Mesenchymal stem cell (in vitro differentiated cells and primary cell): ENCODE measurements at regions not wholly inside any gene's neighbourhood (a gene's known extent, or its start where the extent isn't known, plus 50 kb on each side); places are given as distances from the start of the nearest gene placed in this dataset.

ENCODE experiments used
- DNase-seq: peaks from one replicate; pipeline ENCODE4 v3.0.0-alpha.2; 2013
- H2AFZ ChIP-seq: one replicate; pipeline ENCODE4 v1.6.1; 2013; ENCODE audit warnings: low read depth, mild to moderate bottlenecking, control low read depth, inconsistent platforms, low read length, moderate library complexity
- H2AK5ac ChIP-seq: 2 replicates; pipeline ENCODE4 v1.6.1; 2013; ENCODE audit warnings: low read length, moderate library complexity, mild to moderate bottlenecking, inconsistent platforms; ENCODE audit not compliant: severe bottlenecking
- H2BK120ac ChIP-seq: one replicate; pipeline ENCODE4 v1.6.1; 2013; ENCODE audit warnings: low read depth, mild to moderate bottlenecking, inconsistent platforms, low read length, moderate library complexity
- H2BK12ac ChIP-seq, 2 experiments: one replicate each; pipeline ENCODE4 v1.6.1; 2013; ENCODE audit warnings: inconsistent platforms in 2 of 2, low read length in 2 of 2, mild to moderate bottlenecking in 2 of 2, moderate library complexity in 2 of 2, control low read depth in 1 of 2
- H2BK15ac ChIP-seq: one replicate; pipeline ENCODE4 v1.6.1; 2013; ENCODE audit warnings: mild to moderate bottlenecking, low read depth, inconsistent platforms; ENCODE audit not compliant: poor library complexity, severe bottlenecking
- H2BK5ac ChIP-seq: 2 replicates; pipeline ENCODE4 v1.6.1; 2013; ENCODE audit warnings: low read depth, mild to moderate bottlenecking, low read length, control low read depth, inconsistent platforms; ENCODE audit not compliant: poor library complexity, severe bottlenecking
- H3K14ac ChIP-seq, 2 experiments: one replicate each; pipeline ENCODE4 v1.6.1; 2013; ENCODE audit warnings: inconsistent platforms in 2 of 2, low read length in 2 of 2, control low read depth in 1 of 2, mild to moderate bottlenecking in 1 of 2, moderate library complexity in 1 of 2
- H3K18ac ChIP-seq, 2 experiments: one replicate each; pipeline ENCODE4 v1.6.1; 2013; ENCODE audit warnings: inconsistent platforms in 2 of 2, low read length in 2 of 2, control low read depth in 1 of 2, low read depth in 1 of 2, mild to moderate bottlenecking in 1 of 2
- H3K23ac ChIP-seq, 2 experiments: one replicate each; pipeline ENCODE4 v1.6.1; 2013; ENCODE audit warnings: inconsistent platforms in 2 of 2, low read length in 2 of 2, mild to moderate bottlenecking in 2 of 2, moderate library complexity in 2 of 2, control low read depth in 1 of 2
- H3K27ac ChIP-seq: 2 replicates; pipeline ENCODE4 v1.5.1; 2013; ENCODE audit warnings: mild to moderate bottlenecking, moderate library complexity, low read length, control low read depth, inconsistent platforms; ENCODE audit not compliant: poor library complexity, severe bottlenecking
- H3K27me3 ChIP-seq, 2 experiments: 2 replicates each; pipeline versions ENCODE4 v1.6.1 to v1.7.0; 2013; ENCODE audit warnings: low read length in 2 of 2, mild to moderate bottlenecking in 2 of 2, moderate library complexity in 2 of 2, control low read depth in 1 of 2, inconsistent platforms in 1 of 2; ENCODE audit not compliant: control insufficient read depth in 1 of 2, insufficient read depth in 1 of 2
- H3K36me3 ChIP-seq, 2 experiments: 2 replicates each; pipeline versions ENCODE4 v1.6.1 to v1.7.0; 2013; ENCODE audit warnings: low read length in 2 of 2, control low read depth in 1 of 2, inconsistent platforms in 1 of 2, low read depth in 1 of 2, mild to moderate bottlenecking in 1 of 2; ENCODE audit not compliant: insufficient read depth in 2 of 2, control insufficient read depth in 1 of 2
- H3K4ac ChIP-seq, 2 experiments: one replicate each; pipeline ENCODE4 v1.6.1; 2013; ENCODE audit warnings: inconsistent platforms in 2 of 2, low read length in 2 of 2, mild to moderate bottlenecking in 2 of 2, moderate library complexity in 2 of 2, control low read depth in 1 of 2, low read depth in 1 of 2
- H3K4me1 ChIP-seq: 2 replicates; pipeline ENCODE4 v1.6.1; 2013; ENCODE audit warnings: low read depth, low read length, control low read depth; ENCODE audit not compliant: control insufficient read depth, insufficient read depth
- H3K4me2 ChIP-seq: 2 replicates; pipeline ENCODE4 v1.6.1; 2013; ENCODE audit warnings: low read length, mild to moderate bottlenecking, inconsistent platforms; ENCODE audit not compliant: poor library complexity, severe bottlenecking
- H3K4me3 ChIP-seq, 2 experiments: 2 replicates each; pipeline versions ENCODE4 v1.5.1 to v1.7.0; 2013; ENCODE audit warnings: low read length in 2 of 2, mild to moderate bottlenecking in 2 of 2, control low read depth in 1 of 2, low read depth in 1 of 2; ENCODE audit not compliant: insufficient read depth in 1 of 2
- H3K79me1 ChIP-seq: replicated peaks from 2 replicates; pipeline ENCODE4 v1.6.1; 2013; ENCODE audit warnings: mild to moderate bottlenecking, control low read depth, low read length, inconsistent platforms; ENCODE audit not compliant: poor library complexity, severe bottlenecking
- H3K9ac ChIP-seq: 2 replicates; pipeline ENCODE4 v1.7.0; 2013; ENCODE audit warnings: mild to moderate bottlenecking, low read length, moderate library complexity
- H3K9me3 ChIP-seq: 2 replicates; pipeline ENCODE4 v1.7.0; 2013; ENCODE audit warnings: mild to moderate bottlenecking, low read length; ENCODE audit not compliant: control insufficient read depth
- H4K8ac ChIP-seq: one replicate; pipeline ENCODE4 v1.6.1; 2013; ENCODE audit warnings: inconsistent platforms, mild to moderate bottlenecking, low read length, moderate library complexity
- H4K91ac ChIP-seq: one replicate; pipeline ENCODE4 v1.6.1; 2013; ENCODE audit warnings: mild to moderate bottlenecking, low read length, inconsistent platforms
- WGBS: methylation state at CpG from one replicate; pipeline ENCODE4 v1.1.7; 2013; ENCODE audit warnings: mixed read lengths; 5-methylcytosine and 5-hydroxymethylcytosine counted together

- DNase-seq, result no peak
- H3K27ac ChIP-seq, result no peak overlapping the region
- no peak overlapping the region for H3K4me2 ChIP-seq
- no peak overlapping the region for H3K18ac ChIP-seq
- no peak overlapping the region for H2BK120ac ChIP-seq
- H3K36me3 ChIP-seq, result no peaks in the 10 kb centered on the region
- H2BK12ac ChIP-seq, result no peak overlapping the region
- H3K23ac ChIP-seq, result no peak overlapping the region
- H3K9ac ChIP-seq, result no peak overlapping the region
- no peaks in the 10 kb centered on the region for H3K4me1 ChIP-seq
- H3K27me3 ChIP-seq, result no peaks in the 10 kb centered on the region
- H2BK15ac ChIP-seq, result no peak overlapping the region
- no peaks in the 10 kb centered on the region for H3K79me1 ChIP-seq
- H3K14ac ChIP-seq, result no peak overlapping the region
- H4K8ac ChIP-seq, result no peak overlapping the region
- 93% methylated on average over 3 of the region's 4 CpGs for WGBS
- H4K91ac ChIP-seq, result no peak overlapping the region
- no peak overlapping the region for H2BK5ac ChIP-seq
- no peak overlapping the region for H2AK5ac ChIP-seq
- H3K9me3 ChIP-seq, result no peaks in the 10 kb centered on the region
- H2AFZ ChIP-seq, result no peak overlapping the region
- no peak overlapping the region for H3K4me3 ChIP-seq
- no peak overlapping the region for H3K4ac ChIP-seq
Measured at GRCh38 chr2:196439760-196440159, 199.8 kb upstream of the CCDC150 start.

DNA sequence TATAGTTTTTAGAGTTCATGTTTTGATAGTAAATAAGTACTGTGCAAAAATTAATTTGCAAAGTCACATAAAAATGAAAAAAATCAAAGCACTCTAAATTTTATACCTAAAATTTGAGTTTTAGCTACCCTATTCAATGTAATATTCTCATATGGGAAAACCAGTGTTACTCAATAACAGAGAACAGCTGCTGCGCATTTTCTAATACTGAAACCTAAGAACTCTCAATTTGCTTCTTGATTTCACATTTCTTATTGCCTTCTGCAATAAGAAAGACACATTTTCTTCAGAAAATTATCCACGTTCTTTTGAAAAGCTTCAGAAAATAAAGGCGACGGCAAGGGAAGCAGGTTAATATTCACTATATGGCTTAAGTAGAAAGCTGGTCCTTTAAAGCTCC, 199.1 kb upstream of the CCDC150 start:
- no peaks in the 10 kb centered on the region for H3K79me1 ChIP-seq
- 97% methylated on average over 4 of the region's 4 CpGs for WGBS
- no peak overlapping the region for H3K9ac ChIP-seq
- H4K91ac ChIP-seq, result no peak overlapping the region
- no peaks in the 10 kb centered on the region for H3K36me3 ChIP-seq
- no peak overlapping the region for H2AFZ ChIP-seq
- no peak overlapping the region for H3K4ac ChIP-seq
- no peak overlapping the region for H3K4me3 ChIP-seq
- H3K18ac ChIP-seq, result no peak overlapping the region
- no peak overlapping the region for H3K4me2 ChIP-seq
- H2BK5ac ChIP-seq, result no peak overlapping the region
- DNase-seq, result no peak
- no peak overlapping the region for H3K23ac ChIP-seq
- H2AK5ac ChIP-seq, result no peak overlapping the region
- H3K27ac ChIP-seq, result no peak overlapping the region
- no peaks in the 10 kb centered on the region for H3K4me1 ChIP-seq
- H3K9me3 ChIP-seq, result no peaks in the 10 kb centered on the region
- H3K27me3 ChIP-seq, result no peaks in the 10 kb centered on the region
- no peak overlapping the region for H2BK15ac ChIP-seq
- H2BK120ac ChIP-seq, result no peak overlapping the region
- H4K8ac ChIP-seq, result no peak overlapping the region
- H2BK12ac ChIP-seq, result no peak overlapping the region
- H3K14ac ChIP-seq, result no peak overlapping the region

DNA sequence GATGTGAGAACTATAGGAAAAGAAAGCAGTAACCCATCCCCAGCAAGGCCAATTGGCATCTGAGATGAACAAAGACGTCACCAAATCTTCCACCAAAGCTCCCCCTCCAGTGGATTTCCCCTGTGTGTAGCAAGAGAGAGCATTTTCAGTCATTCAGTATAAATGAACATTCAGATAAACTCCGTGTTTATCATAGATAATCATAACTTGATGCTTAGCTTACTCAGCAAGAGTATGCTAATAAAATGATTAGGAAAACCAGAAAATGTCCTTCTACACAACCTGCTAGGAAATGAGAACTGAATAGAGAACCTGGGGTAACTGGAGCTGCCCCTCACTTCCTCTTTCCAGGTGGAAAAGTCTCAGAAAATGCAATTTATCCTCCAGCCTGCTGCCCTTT, 198.0 kb upstream of the CCDC150 start:
- H3K27ac ChIP-seq, result no peak overlapping the region
- no peaks in the 10 kb centered on the region for H3K9me3 ChIP-seq
- H3K36me3 ChIP-seq, result no peaks in the 10 kb centered on the region
- no peak overlapping the region for H3K14ac ChIP-seq
- H2BK12ac ChIP-seq, result no peak overlapping the region
- no peak overlapping the region for H2BK15ac ChIP-seq
- H2AFZ ChIP-seq, result no peak overlapping the region
- H3K4me3 ChIP-seq, result no peak overlapping the region
- no peak for DNase-seq
- H2BK120ac ChIP-seq, result no peak overlapping the region
- H4K8ac ChIP-seq, result no peak overlapping the region
- no peak overlapping the region for H3K18ac ChIP-seq
- H3K79me1 ChIP-seq, result no peaks in the 10 kb centered on the region
- no peak overlapping the region for H3K23ac ChIP-seq
- no peak overlapping the region for H2BK5ac ChIP-seq
- H3K9ac ChIP-seq, result no peak overlapping the region
- no CpG with 5 or more reads among the region's 2 CpGs for WGBS
- H2AK5ac ChIP-seq, result no peak overlapping the region
- H3K27me3 ChIP-seq, result no peaks in the 10 kb centered on the region
- no peaks in the 10 kb centered on the region for H3K4me1 ChIP-seq
- no peak overlapping the region for H4K91ac ChIP-seq
- no peak overlapping the region for H3K4ac ChIP-seq
- H3K4me2 ChIP-seq, result no peak overlapping the region

DNA sequence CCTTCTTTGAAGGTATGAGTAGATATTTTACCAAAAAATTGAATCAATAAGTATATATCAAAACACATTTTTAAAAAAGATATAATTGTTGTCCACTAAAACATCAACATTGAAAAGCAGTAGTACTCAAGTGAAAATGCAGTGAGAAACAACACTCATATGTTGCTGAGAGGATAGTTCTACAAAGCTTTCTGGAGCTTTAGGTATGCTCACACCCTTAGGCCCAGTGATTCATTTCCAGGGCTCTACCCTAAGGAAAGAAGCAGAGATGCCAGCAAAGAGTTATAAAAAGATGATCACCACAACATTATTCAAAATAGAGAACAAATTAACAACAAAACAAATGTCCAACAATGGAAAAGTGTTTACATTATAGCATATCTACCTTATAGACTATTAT, 197.3 kb upstream of the CCDC150 start:
- no peaks in the 10 kb centered on the region for H3K9me3 ChIP-seq
- H4K91ac ChIP-seq, result no peak overlapping the region
- DNase-seq, result no peak
- no peak overlapping the region for H2BK15ac ChIP-seq
- no peaks in the 10 kb centered on the region for H3K36me3 ChIP-seq
- H2BK12ac ChIP-seq, result no peak overlapping the region
- H3K23ac ChIP-seq, result no peak overlapping the region
- no peaks in the 10 kb centered on the region for H3K27me3 ChIP-seq
- no peak overlapping the region for H2AK5ac ChIP-seq
- H3K4ac ChIP-seq, result no peak overlapping the region
- H3K18ac ChIP-seq, result no peak overlapping the region
- no peak overlapping the region for H3K14ac ChIP-seq
- no peak overlapping the region for H4K8ac ChIP-seq
- H3K4me2 ChIP-seq, result no peak overlapping the region
- no peaks in the 10 kb centered on the region for H3K79me1 ChIP-seq
- H2BK5ac ChIP-seq, result no peak overlapping the region
- no peak overlapping the region for H3K27ac ChIP-seq
- H2AFZ ChIP-seq, result no peak overlapping the region
- no peak overlapping the region for H3K9ac ChIP-seq
- H2BK120ac ChIP-seq, result no peak overlapping the region
- no peak overlapping the region for H3K4me3 ChIP-seq
- H3K4me1 ChIP-seq, result no peaks in the 10 kb centered on the region
